ENCODE measurements at regions not wholly inside any gene's neighbourhood (a gene's known extent, or its start where the extent isn't known, plus 50 kb on each side); places are given as distances from the start of the nearest gene placed in this dataset.

DNA sequence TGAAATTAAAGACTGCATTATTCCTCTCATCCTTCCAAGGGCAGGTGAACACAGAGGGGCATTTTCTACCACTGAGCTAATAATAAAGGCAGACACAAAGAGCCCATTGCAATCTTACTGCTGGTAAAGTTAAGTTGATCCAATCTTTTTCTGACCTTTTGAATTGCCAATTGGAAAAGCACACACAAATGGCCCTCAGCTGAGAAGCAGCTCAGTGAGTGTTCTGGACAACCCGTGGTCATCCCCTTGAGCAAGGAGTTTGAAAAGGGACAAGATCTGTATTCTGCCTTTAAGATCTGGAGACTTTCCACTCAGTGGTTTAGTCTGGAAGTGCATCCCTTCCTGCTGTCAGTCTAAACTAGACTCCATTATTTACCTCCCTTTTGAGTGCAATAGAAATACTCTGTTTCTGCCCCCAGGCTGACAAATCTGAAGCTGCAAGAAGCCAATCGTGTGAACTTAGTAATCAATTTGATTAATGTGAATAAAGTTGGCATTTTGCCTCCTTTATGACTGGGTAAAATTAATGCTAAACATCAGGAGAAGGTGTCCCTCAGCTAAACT, 835.7 kb downstream of the MAT2B start:
- H3K36me3 ChIP-seq: no peaks in the 10 kb centered on the region
- no peaks in the 10 kb centered on the region for H3K4me1 ChIP-seq
- H3K27ac ChIP-seq: no peak overlapping the region
- H3K9me3 ChIP-seq: no peaks in the 10 kb centered on the region
- no peak for TF ChIP-seq POLR2AphosphoS5 (IDR thresholded peaks at IDR 0.05)
- TF ChIP-seq POLR2A (IDR thresholded peaks at IDR 0.05): no peak
- TF ChIP-seq, protein P1, sequence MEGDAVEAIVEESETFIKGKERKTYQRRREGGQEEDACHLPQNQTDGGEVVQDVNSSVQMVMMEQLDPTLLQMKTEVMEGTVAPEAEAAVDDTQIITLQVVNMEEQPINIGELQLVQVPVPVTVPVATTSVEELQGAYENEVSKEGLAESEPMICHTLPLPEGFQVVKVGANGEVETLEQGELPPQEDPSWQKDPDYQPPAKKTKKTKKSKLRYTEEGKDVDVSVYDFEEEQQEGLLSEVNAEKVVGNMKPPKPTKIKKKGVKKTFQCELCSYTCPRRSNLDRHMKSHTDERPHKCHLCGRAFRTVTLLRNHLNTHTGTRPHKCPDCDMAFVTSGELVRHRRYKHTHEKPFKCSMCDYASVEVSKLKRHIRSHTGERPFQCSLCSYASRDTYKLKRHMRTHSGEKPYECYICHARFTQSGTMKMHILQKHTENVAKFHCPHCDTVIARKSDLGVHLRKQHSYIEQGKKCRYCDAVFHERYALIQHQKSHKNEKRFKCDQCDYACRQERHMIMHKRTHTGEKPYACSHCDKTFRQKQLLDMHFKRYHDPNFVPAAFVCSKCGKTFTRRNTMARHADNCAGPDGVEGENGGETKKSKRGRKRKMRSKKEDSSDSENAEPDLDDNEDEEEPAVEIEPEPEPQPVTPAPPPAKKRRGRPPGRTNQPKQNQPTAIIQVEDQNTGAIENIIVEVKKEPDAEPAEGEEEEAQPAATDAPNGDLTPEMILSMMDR (IDR thresholded peaks at IDR 0.05 in 8 of 11, conservative IDR thresholded peaks at IDR 0.05 in 3 of 11): no peak
- intact Hi-C loops (cut with DNase I; ENCODE audit: low total_unique reads): no loop called here
- DNase-seq: no peak
- no peaks in the 10 kb centered on the region for H3K27me3 ChIP-seq (replicated peaks in 1 of 7)
- WGBS, 5 donors: 45 to 63% (median 53%) methylated on average over 2 of the region's 2 CpGs
- no peak overlapping the region for H3K4me3 ChIP-seq

DNA sequence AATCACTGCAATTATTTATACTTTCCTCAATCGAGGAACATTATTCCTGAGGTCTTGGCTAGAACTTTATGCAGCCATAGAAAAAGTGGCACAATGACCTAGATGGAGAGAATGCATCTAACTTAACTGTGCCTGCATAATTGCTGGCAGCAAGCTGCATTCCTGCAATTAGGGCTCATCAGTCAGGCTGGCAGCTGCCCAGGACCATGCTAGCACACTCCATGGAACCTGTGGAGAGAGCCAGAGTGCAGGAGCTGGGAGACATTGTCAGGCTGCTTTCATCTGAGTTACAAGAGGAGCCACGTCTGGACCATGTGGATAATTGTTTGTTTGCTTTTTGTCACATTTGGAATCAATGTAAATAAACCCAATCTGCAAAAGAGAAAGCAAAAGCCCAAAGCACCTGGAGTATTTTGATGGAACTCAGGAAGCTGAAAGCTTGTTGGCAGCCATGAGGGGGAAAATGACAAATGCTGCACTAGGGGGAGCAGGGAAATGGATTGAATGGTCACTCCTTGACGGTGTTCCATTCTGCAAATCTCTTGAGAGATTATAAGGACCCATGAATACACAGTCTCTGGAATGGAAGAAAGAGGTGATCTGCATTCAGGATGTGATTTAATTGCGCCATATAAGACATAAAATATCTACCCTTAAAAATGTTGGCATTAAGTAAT, 839.9 kb downstream of the MAT2B start:
- Histone ChIP-seq H3K4me1 (no peaks in the 10 kb centered on the region), H3K27me3 (replicated peaks in 1 of 7) (no peaks in the 10 kb centered on the region), H3K36me3 (no peaks in the 10 kb centered on the region), H3K27ac (no peak overlapping the region), H3K4me3 (no peak overlapping the region), H3K9me3 (no peaks in the 10 kb centered on the region)
- 47 to 75% (median 64%) methylated on average over 4 of the region's 4 CpGs for WGBS, 5 donors
- DNase-seq: no peak
- TF ChIP-seq, protein P1 (IDR thresholded peaks at IDR 0.05 in 8 of 11, conservative IDR thresholded peaks at IDR 0.05 in 3 of 11): no peak
- TF ChIP-seq POLR2AphosphoS5 (IDR thresholded peaks at IDR 0.05) (no peak), POLR2A (IDR thresholded peaks at IDR 0.05) (no peak)
- intact Hi-C loops (cut with DNase I; ENCODE audit: low total_unique reads): no loop called here

DNA sequence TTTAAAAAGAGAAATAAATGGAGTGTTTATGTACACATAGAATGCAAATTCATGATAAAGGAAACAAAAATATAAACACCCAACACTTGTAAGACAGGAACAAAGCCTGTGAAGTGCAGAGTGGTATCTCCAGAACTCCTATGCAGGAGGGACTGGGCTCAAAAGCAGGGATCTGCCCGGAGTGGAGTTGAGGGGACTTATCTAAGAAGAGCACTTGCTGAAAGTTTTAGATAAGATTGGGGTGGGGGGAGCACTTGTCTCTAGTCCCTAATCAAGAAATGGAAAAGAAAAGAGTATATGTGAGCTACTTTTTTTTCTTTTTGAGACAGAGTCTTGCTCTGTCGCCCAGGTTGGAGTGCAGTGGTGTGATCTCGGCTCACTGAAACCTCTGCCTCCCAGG, 840.4 kb downstream of the MAT2B start:
- DNase-seq: no peak
- WGBS, 5 donors: 80 to 92% (median 82%) methylated on average over 3 of the region's 3 CpGs
- intact Hi-C loops (cut with DNase I; ENCODE audit: low total_unique reads): no loop called here
- H3K27ac ChIP-seq: no peak overlapping the region
- H3K9me3 ChIP-seq: no peaks in the 10 kb centered on the region
- H3K36me3 ChIP-seq: no peaks in the 10 kb centered on the region
- TF ChIP-seq POLR2AphosphoS5 (IDR thresholded peaks at IDR 0.05) (no peak), POLR2A (IDR thresholded peaks at IDR 0.05) (no peak)
- TF ChIP-seq, protein P1 (IDR thresholded peaks at IDR 0.05 in 8 of 11, conservative IDR thresholded peaks at IDR 0.05 in 3 of 11): no peak
- no peaks in the 10 kb centered on the region for H3K4me1 ChIP-seq
- H3K27me3 ChIP-seq (replicated peaks in 1 of 7): no peaks in the 10 kb centered on the region
- H3K4me3 ChIP-seq: no peak overlapping the region

DNA sequence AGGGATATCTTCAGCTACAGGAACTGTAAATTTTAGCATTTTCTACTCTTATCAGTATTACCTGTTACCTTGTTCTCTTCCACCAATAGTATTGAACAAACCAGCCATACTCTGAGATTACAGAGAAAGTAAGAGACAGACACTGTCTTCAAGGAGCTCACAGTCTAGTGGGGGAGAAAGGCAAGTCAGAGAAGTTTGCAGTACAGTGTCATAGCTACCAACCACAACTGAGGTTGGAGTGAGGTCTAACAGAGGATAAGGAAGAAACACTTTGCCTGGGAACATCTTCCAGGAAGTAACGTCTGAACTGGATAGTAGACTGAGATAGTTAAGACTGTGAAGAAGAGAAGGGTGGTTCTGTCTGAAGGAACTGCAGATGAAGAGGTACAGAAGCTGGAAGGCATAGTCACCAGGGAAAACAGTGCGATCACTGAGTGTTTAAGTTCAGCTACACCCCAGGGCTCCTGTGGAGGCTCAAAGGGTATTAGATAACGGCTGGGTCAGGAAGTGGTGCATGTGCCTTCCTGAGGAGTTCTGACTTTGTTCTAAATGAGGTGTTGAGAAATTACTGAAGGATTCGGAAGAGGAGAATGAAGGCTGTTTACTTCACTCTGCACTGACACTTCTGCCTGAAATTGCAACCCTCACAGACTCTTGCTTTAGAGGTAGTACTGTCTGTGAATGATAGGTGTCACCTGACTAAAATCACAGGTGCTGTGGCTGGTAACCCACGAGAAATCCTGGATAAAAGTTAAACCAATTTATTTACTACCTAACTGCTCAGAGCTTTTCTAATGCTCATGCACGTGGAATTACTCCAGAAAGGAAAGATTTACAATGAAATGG, 841.6 kb downstream of the MAT2B start:
- no peak for DNase-seq
- H3K27me3 ChIP-seq (replicated peaks in 1 of 7): no peaks in the 10 kb centered on the region
- H3K9me3 ChIP-seq: no peaks in the 10 kb centered on the region
- H3K4me3 ChIP-seq: no peak overlapping the region
- TF ChIP-seq POLR2AphosphoS5 (IDR thresholded peaks at IDR 0.05): no peak
- no peak for TF ChIP-seq POLR2A (IDR thresholded peaks at IDR 0.05)
- TF ChIP-seq, protein P1 (IDR thresholded peaks at IDR 0.05 in 8 of 11, conservative IDR thresholded peaks at IDR 0.05 in 3 of 11): no peak
- no peaks in the 10 kb centered on the region for H3K4me1 ChIP-seq
- intact Hi-C loops (cut with DNase I; ENCODE audit: low total_unique reads): no loop called here
- WGBS, 5 donors: 20 to 29% (median 21%) methylated on average over 6 of the region's 6 CpGs
- H3K36me3 ChIP-seq: no peaks in the 10 kb centered on the region
- no peak overlapping the region for H3K27ac ChIP-seq
